Caco-2 (cell line): ENCODE measurements at regions not wholly inside any gene's neighbourhood (a gene's known extent, or its start where the extent isn't known, plus 50 kb on each side); places are given as distances from the start of the nearest gene placed in this dataset.

Experiments
- BruUV-seq: library from RNA; stranded (reverse); fragments of 400-500 nt; replicated peaks from 2 replicates; lab custom pipeline; 2021; lab: Mats Ljungman, UMichigan
- CTCF ChIA-PET: fragments of 300-600 bp; sonication (Branson Sonifier 250); formaldehyde crosslinking; loops from one replicate; lab custom pipeline; 2022; ENCODE audit warnings: antibody characterized with exemption; lab: Charles Lee
- POLR2A ChIA-PET: fragments of 300-600 bp; sonication (Branson Sonifier 250); formaldehyde crosslinking; loops from one replicate; lab custom pipeline; 2022; ENCODE audit warnings: antibody characterized with exemption; lab: Charles Lee
- DNase-seq, 2 experiments: peaks; one replicate each; pipeline versions ENCODE4 v3.0.0 to v3.0.0-alpha.2; 2020 to 2022
- H3K27me3 ChIP-seq: replicated peaks from 2 replicates; pipeline ENCODE4 v1.6.0; 2011; ENCODE audit warnings: low read length; ENCODE audit not compliant: control insufficient read depth, insufficient read depth
- H3K36me3 ChIP-seq: 2 replicates; pipeline ENCODE4 v1.5.1; 2011; ENCODE audit warnings: low read length; ENCODE audit not compliant: control insufficient read depth, insufficient read depth
- H3K4me1 ChIP-seq: fragments of 250-450 bp; sonication (Bioruptor Pico); 2 replicates; pipeline ENCODE4 v1.5.1; 2020; ENCODE audit warnings: mild to moderate bottlenecking
- H3K4me3 ChIP-seq: 2 replicates; pipeline ENCODE4 v1.5.1; 2011; ENCODE audit warnings: low read depth, mild to moderate bottlenecking, control low read depth, low read length
- H3K9me3 ChIP-seq: fragments of 250-450 bp; sonication (Bioruptor Pico); 2 replicates; pipeline ENCODE4 v1.5.1; 2020; ENCODE audit warnings: mild to moderate bottlenecking, moderate library complexity
- H3K27ac Mint-ChIP-seq: one replicate; pipeline ENCODE4 v1.8.0; 2022; ENCODE audit warnings: mixed read lengths; ENCODE audit not compliant: unreplicated experiment
- H3K27me3 Mint-ChIP-seq: one replicate; pipeline ENCODE4 v1.8.0; 2022; ENCODE audit warnings: mixed read lengths; ENCODE audit not compliant: insufficient read depth, unreplicated experiment
- H3K36me3 Mint-ChIP-seq: one replicate; pipeline ENCODE4 v1.8.0; 2022; ENCODE audit warnings: mild to moderate bottlenecking, mixed read lengths; ENCODE audit not compliant: insufficient read depth, unreplicated experiment
- H3K4me1 Mint-ChIP-seq: one replicate; pipeline ENCODE4 v1.8.0; 2022; ENCODE audit warnings: low read depth, mixed read lengths; ENCODE audit not compliant: unreplicated experiment
- H3K4me3 Mint-ChIP-seq: one replicate; pipeline ENCODE4 v1.8.0; 2022; ENCODE audit warnings: mild to moderate bottlenecking, moderate library complexity, mixed read lengths; ENCODE audit not compliant: unreplicated experiment
- H3K9me3 Mint-ChIP-seq: one replicate; pipeline ENCODE4 v1.8.0; 2022; ENCODE audit warnings: mixed read lengths; ENCODE audit not compliant: unreplicated experiment
- CTCF ChIP-seq, 2 experiments: fragments of 200-600 bp in 1 of 2; IDR thresholded peaks; 1 replicate in 1 of 2; 2 replicates in 1 of 2; pipeline versions ENCODE4 v1.5.1 to v1.8.0; 2011 to 2022; ENCODE audit warnings: antibody characterized with exemption in 1 of 2, control low read depth in 1 of 2, inconsistent platforms in 1 of 2, low read depth in 1 of 2, low read length in 1 of 2, mild to moderate bottlenecking in 1 of 2, moderate library complexity in 1 of 2; ENCODE audit not compliant: insufficient read depth in 1 of 2, severe bottlenecking in 1 of 2, unreplicated experiment in 1 of 2
- intact Hi-C: fragments of 100-400 bp; cut with micrococcal nuclease; formaldehyde crosslinking; loops from one replicate; pipeline ENCODE4 v1.10.0; 2022; ENCODE audit not compliant: unreplicated experiment

- H3K9me3 ChIP-seq: no peaks in the 10 kb centered on the region
- DNase-seq: no peak
- no TSS peak for BruUV-seq
- Mint-ChIP-seq H3K27ac (no peak overlapping the region), H3K4me1 (no peaks in the 10 kb centered on the region), H3K9me3 (no peaks in the 10 kb centered on the region), H3K4me3 (no peak overlapping the region), H3K27me3 (peaks cover 5% of the 10 kb centered on the region), H3K36me3 (no peaks in the 10 kb centered on the region)
- H3K4me1 ChIP-seq: no peaks in the 10 kb centered on the region
- no peak overlapping the region for H3K4me3 ChIP-seq
- no peaks in the 10 kb centered on the region for H3K27me3 ChIP-seq
- H3K36me3 ChIP-seq: no peaks in the 10 kb centered on the region
- ChIA-PET POLR2A (no interaction called here), CTCF (no interaction called here)
- TF ChIP-seq CTCF (IDR thresholded peaks at IDR 0.05; ENCODE audit: insufficient read depth in 1 of 2, low read depth in 1 of 2, low read length in 1 of 2, severe bottlenecking in 1 of 2, unreplicated experiment in 1 of 2): no peak
- intact Hi-C loops: no loop called here
These were observed 524.6 kb upstream of the NOX3 start for GRCh38 chr6:155980014-155980767.

GRCh38 chr6:155975506-155975905, 519.9 kb upstream of the NOX3 start:
- no TSS peak for BruUV-seq
- DNase-seq: no peak
- Mint-ChIP-seq H3K4me3 (no peak overlapping the region), H3K4me1 (peaks cover 6% of the 10 kb centered on the region), H3K27ac (no peak overlapping the region), H3K27me3 (peaks cover 6% of the 10 kb centered on the region), H3K9me3 (no peaks in the 10 kb centered on the region), H3K36me3 (no peaks in the 10 kb centered on the region)
- H3K36me3 ChIP-seq: no peaks in the 10 kb centered on the region
- no peaks in the 10 kb centered on the region for H3K27me3 ChIP-seq
- H3K9me3 ChIP-seq: no peaks in the 10 kb centered on the region
- intact Hi-C loops: no loop called here
- no peak for TF ChIP-seq CTCF (IDR thresholded peaks at IDR 0.05; ENCODE audit: insufficient read depth in 1 of 2, low read depth in 1 of 2, low read length in 1 of 2, severe bottlenecking in 1 of 2, unreplicated experiment in 1 of 2)
- POLR2A ChIA-PET: no interaction called here
- H3K4me3 ChIP-seq: no peak overlapping the region
- CTCF ChIA-PET: no interaction called here
- H3K4me1 ChIP-seq: no peaks in the 10 kb centered on the region

- CTCF ChIA-PET: no interaction called here
- no peak overlapping the region for H3K4me3 Mint-ChIP-seq
- no TSS peak for BruUV-seq
These were observed 519.2 kb upstream of the NOX3 start for GRCh38 chr6:155974811-155975323.

More at GRCh38 chr6:155974811-155975323, 519.2 kb upstream of the NOX3 start:
- no peaks in the 10 kb centered on the region for H3K9me3 ChIP-seq
- no peak overlapping the region for H3K4me3 ChIP-seq
- no peaks in the 10 kb centered on the region for H3K27me3 ChIP-seq
- TF ChIP-seq CTCF (IDR thresholded peaks at IDR 0.05; ENCODE audit: insufficient read depth in 1 of 2, low read depth in 1 of 2, low read length in 1 of 2, severe bottlenecking in 1 of 2, unreplicated experiment in 1 of 2): no peak
- Mint-ChIP-seq H3K27me3 (peaks cover 6% of the 10 kb centered on the region), H3K4me1 (peaks cover 8% of the 10 kb centered on the region), H3K27ac (no peak overlapping the region), H3K36me3 (no peaks in the 10 kb centered on the region), H3K9me3 (no peaks in the 10 kb centered on the region)
- no peak for DNase-seq
- POLR2A ChIA-PET: no interaction called here
- intact Hi-C loops: no loop called here
- H3K4me1 ChIP-seq: no peaks in the 10 kb centered on the region
- no peaks in the 10 kb centered on the region for H3K36me3 ChIP-seq
